ENCODE measurements at regions not wholly inside any gene's neighbourhood (a gene's known extent, or its start where the extent isn't known, plus 50 kb on each side); places are given as distances from the start of the nearest gene placed in this dataset.
A peak's percentile ranks its signal among the peaks of the same experiment; 100 is the strongest.

- intact Hi-C loops (cut with DNase I; ENCODE audit: low total_unique reads) (no loop called here), in situ Hi-C loops (cut with MboI; ENCODE audit: low pct_ligation_motif_present in 1 of 4, low pct_unique_long_range_greater_than_20kb in 1 of 4, low sequenced_read_pairs in 3 of 4) (no loop called here)
- DNase-seq: no peak
- Histone ChIP-seq H3K4me1 (peaks cover 2 to 8% (median 4%) of the 10 kb centered on the region in 4 donors), H3K27me3 (no peaks in the 10 kb centered on the region), H3K27ac (peak overlapping the region in 2 of 4 donors; percentile 29 to 48), H3K9me3 (no peaks in the 10 kb centered on the region), H3K36me3 (no peaks in the 10 kb centered on the region), H3K4me3 (no peak overlapping the region)
- TF ChIP-seq CTCF (IDR thresholded peaks at IDR 0.05) (no peak), EP300 (IDR thresholded peaks at IDR 0.05; ENCODE audit: low read depth) (no peak), POLR2AphosphoS5 (IDR thresholded peaks at IDR 0.05) (no peak), POLR2A (IDR thresholded peaks at IDR 0.05) (no peak)
- WGBS, 2 donors (ENCODE audit: low coverage in 1 of 2): 81 to 85% methylated on average over 4 to 13 of the region's 13 CpGs
These were observed 116.8 kb downstream of the COPS8 start for GRCh38 chr2:237202288-237203030.

DNA sequence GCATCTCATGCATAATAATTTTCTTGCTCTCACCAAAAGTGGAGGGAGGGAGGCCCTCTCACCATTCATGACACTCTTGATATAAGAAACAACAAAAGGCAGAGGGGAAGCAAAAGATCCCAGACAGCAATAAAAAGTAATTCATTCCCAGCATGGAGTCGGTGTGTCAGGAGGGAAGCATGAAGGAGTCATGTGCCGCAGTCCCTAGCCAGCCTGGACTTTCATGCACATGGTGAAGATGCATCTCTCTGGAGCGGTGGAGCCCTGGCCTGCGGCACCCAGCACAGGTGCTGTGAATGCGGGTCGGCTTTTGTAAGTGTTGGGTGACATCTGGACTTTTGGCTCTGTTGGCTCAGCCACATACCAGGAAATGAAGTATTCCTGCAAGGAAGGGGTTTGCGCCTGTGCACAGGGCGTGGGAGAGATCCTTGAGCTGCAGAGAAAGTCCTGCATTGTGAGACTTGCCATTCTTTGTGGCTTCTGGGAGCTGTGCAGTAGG, 119.4 kb downstream of the COPS8 start:
- H3K27ac ChIP-seq: no peak overlapping the region
- in situ Hi-C loops (cut with MboI; ENCODE audit: low pct_ligation_motif_present in 1 of 4, low pct_unique_long_range_greater_than_20kb in 1 of 4, low sequenced_read_pairs in 3 of 4): no loop called here
- no peaks in the 10 kb centered on the region for H3K36me3 ChIP-seq

DNA sequence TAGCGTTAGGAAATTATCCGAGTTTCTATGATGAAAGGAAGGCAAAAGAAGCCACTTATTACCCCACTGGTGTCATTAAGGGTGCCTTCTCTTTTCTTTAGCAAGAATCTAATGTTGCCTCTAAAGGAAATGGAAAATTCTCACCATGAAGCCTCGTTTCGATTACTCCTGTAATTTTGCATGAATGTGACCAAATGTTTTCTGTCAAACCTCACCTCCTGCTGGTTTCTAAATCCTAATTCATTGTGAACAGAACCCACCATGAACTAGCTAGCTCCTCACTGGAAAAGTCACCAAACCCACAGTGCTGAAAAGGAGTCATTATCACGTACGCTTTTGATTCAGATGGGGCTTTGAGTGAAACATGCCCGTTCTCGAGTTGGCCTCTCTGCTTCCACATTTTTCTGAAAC, 119.9 kb downstream of the COPS8 start:
- intact Hi-C loops (cut with DNase I; ENCODE audit: low total_unique reads): no loop called here
- TF ChIP-seq CTCF (IDR thresholded peaks at IDR 0.05) (no peak), POLR2A (IDR thresholded peaks at IDR 0.05) (no peak), EP300 (IDR thresholded peaks at IDR 0.05; ENCODE audit: low read depth) (no peak), POLR2AphosphoS5 (IDR thresholded peaks at IDR 0.05) (no peak)
- DNase-seq: no peak
- Histone ChIP-seq H3K4me3 (no peak overlapping the region), H3K27ac (no peak overlapping the region), H3K4me1 (peaks cover 2 to 12% (median 8%) of the 10 kb centered on the region in 4 donors), H3K27me3 (no peaks in the 10 kb centered on the region), H3K36me3 (no peaks in the 10 kb centered on the region), H3K9me3 (no peaks in the 10 kb centered on the region)
- WGBS, 2 donors (ENCODE audit: low coverage in 1 of 2): 64 to 74% methylated on average over 8 of the region's 8 CpGs
- in situ Hi-C loops (cut with MboI; ENCODE audit: low pct_ligation_motif_present in 1 of 4, low pct_unique_long_range_greater_than_20kb in 1 of 4, low sequenced_read_pairs in 3 of 4): no loop called here

More for the DNA sequence above, 119.4 kb downstream of the COPS8 start:
- Histone ChIP-seq H3K4me1 (peaks cover 2 to 12% (median 8%) of the 10 kb centered on the region in 4 donors), H3K9me3 (no peaks in the 10 kb centered on the region), H3K4me3 (no peak overlapping the region), H3K27me3 (no peaks in the 10 kb centered on the region)
- DNase-seq: no peak
- intact Hi-C loops (cut with DNase I; ENCODE audit: low total_unique reads): no loop called here
- WGBS, 2 donors (ENCODE audit: low coverage in 1 of 2): 0 to 72% methylated on average over 1 to 8 of the region's 8 CpGs
- TF ChIP-seq EP300 (IDR thresholded peaks at IDR 0.05; ENCODE audit: low read depth) (no peak), POLR2A (IDR thresholded peaks at IDR 0.05) (no peak), POLR2AphosphoS5 (IDR thresholded peaks at IDR 0.05) (no peak), CTCF (IDR thresholded peaks at IDR 0.05) (no peak)

- H3K27me3 ChIP-seq: no peaks in the 10 kb centered on the region
- peak overlapping the region; percentile 23 to 78 (median 72) for H3K27ac ChIP-seq
- in situ Hi-C loops (cut with MboI; ENCODE audit: low pct_ligation_motif_present in 1 of 4, low pct_unique_long_range_greater_than_20kb in 1 of 4, low sequenced_read_pairs in 3 of 4) (no loop called here), intact Hi-C loops (cut with DNase I; ENCODE audit: low total_unique reads) (no loop called here)
- H3K36me3 ChIP-seq: no peaks in the 10 kb centered on the region
- WGBS, 2 donors (ENCODE audit: low coverage in 1 of 2): 43 to 60% methylated on average over 1 to 7 of the region's 7 CpGs
- peak; percentile 43 for DNase-seq
- H3K4me3 ChIP-seq: no peak overlapping the region
- H3K9me3 ChIP-seq: no peaks in the 10 kb centered on the region
- TF ChIP-seq EP300 (IDR thresholded peaks at IDR 0.05; ENCODE audit: low read depth): no peak
- TF ChIP-seq POLR2A (IDR thresholded peaks at IDR 0.05): no peak
- peak; percentile 31 to 47 (median 39) for TF ChIP-seq POLR2AphosphoS5 (IDR thresholded peaks at IDR 0.05)
- peaks cover 2 to 12% (median 8%) of the 10 kb centered on the region in 4 donors for H3K4me1 ChIP-seq
These were observed 122.0 kb downstream of the COPS8 start for GRCh38 chr2:237207646-237208045.

All from transverse colon (tissue), 4 donors.